ENCODE measurements at regions not wholly inside any gene's neighbourhood (a gene's known extent, or its start where the extent isn't known, plus 50 kb on each side); places are given as distances from the start of the nearest gene placed in this dataset.
"Not testable (repeated sequence)": the region's sequence is repeated elsewhere in the genome, so short reads cannot be mapped to it uniquely, and the experiment has no call there.

GRCh38 chr16:73129455-73129854 lies 81.5 kb upstream of the ZFHX3 start:
- no peak for DNase-seq (ENCODE audit: low spot score)
- intact Hi-C loops (cut with DNase I), result no loop called here
- no peak for ATAC-seq

- no peak for DNase-seq (ENCODE audit: low spot score)
- intact Hi-C loops (cut with DNase I), result no loop called here
Measured at GRCh38 chr16:73126525-73126853, 78.6 kb upstream of the ZFHX3 start.

GRCh38 chr16:73125850-73126524 lies 78.1 kb upstream of the ZFHX3 start:
- no peak for DNase-seq (ENCODE audit: low spot score)
- ATAC-seq, result no peak
- intact Hi-C loops (cut with DNase I), result no loop called here

More at GRCh38 chr16:73126525-73126853, 78.6 kb upstream of the ZFHX3 start:
- peak; percentile 75 for ATAC-seq

GRCh38 chr16:73124665-73125375 lies 76.9 kb upstream of the ZFHX3 start:
- no peak for ATAC-seq
- intact Hi-C loops (cut with DNase I), result no loop called here
- DNase-seq (ENCODE audit: low spot score), result no peak

GRCh38 chr16:73124097-73124652 lies 76.2 kb upstream of the ZFHX3 start:
- no peak for ATAC-seq
- intact Hi-C loops (cut with DNase I), result no loop called here
- DNase-seq (ENCODE audit: low spot score), result no peak

GRCh38 chr16:73122604-73123391 lies 74.9 kb upstream of the ZFHX3 start:
- intact Hi-C loops (cut with DNase I), result no loop called here
- DNase-seq (ENCODE audit: low spot score), result peak; percentile 77
- ATAC-seq, result peak; percentile 77

- intact Hi-C loops (cut with DNase I), result no loop called here
- DNase-seq (ENCODE audit: low spot score) (no peak), ATAC-seq (no peak)
Measured at GRCh38 chr16:73116576-73116975, 68.6 kb upstream of the ZFHX3 start.

- no peak for DNase-seq (ENCODE audit: low spot score)
- no peak for ATAC-seq
- intact Hi-C loops (cut with DNase I), result no loop called here
Measured at GRCh38 chr16:73113336-73113735, 65.4 kb upstream of the ZFHX3 start.

- DNase-seq (ENCODE audit: low spot score) (no peak), ATAC-seq (no peak)
- intact Hi-C loops (cut with DNase I), result no loop called here
Measured at GRCh38 chr16:73108195-73108963, 60.5 kb upstream of the ZFHX3 start.

GRCh38 chr16:73107371-73107770 lies 59.4 kb upstream of the ZFHX3 start:
- no peak for DNase-seq (ENCODE audit: low spot score)
- no peak for ATAC-seq
- intact Hi-C loops (cut with DNase I), result no loop called here

GRCh38 chr16:73106329-73107034 lies 58.6 kb upstream of the ZFHX3 start:
- ATAC-seq (no peak), DNase-seq (ENCODE audit: low spot score) (no peak)
- intact Hi-C loops (cut with DNase I), result no loop called here

GRCh38 chr16:73101568-73101967 lies 53.6 kb upstream of the ZFHX3 start:
- intact Hi-C loops (cut with DNase I), result no loop called here
- ATAC-seq, result no peak
- DNase-seq (ENCODE audit: low spot score), result no peak

GRCh38 chr16:73099601-73100000 lies 51.7 kb upstream of the ZFHX3 start:
- DNase-seq (ENCODE audit: low spot score); intact Hi-C loops (cut with DNase I); ATAC-seq: not testable (repeated sequence)
